Suprapubic skin (tissue), 4 donors: ENCODE measurements at regions not wholly inside any gene's neighbourhood (a gene's known extent, or its start where the extent isn't known, plus 50 kb on each side); places are given as distances from the start of the nearest gene placed in this dataset.
"Not testable (repeated sequence)": the region's sequence is repeated elsewhere in the genome, so short reads cannot be mapped to it uniquely, and the experiment has no call there.

ENCODE experiments used
- DNase-seq, 2 donors: peaks; one replicate each; pipeline ENCODE4 v3.0.0-alpha.2; 2019; ENCODE audit warnings: low spot score in 2 of 2
- H3K27ac ChIP-seq: fragments of 200-600 bp; sonication (generic); one replicate; pipeline ENCODE4 v1.5.1; 2019
- H3K27me3 ChIP-seq: fragments of 200-600 bp; sonication (generic); one replicate; pipeline ENCODE4 v1.5.1; 2019
- H3K36me3 ChIP-seq: fragments of 200-600 bp; sonication (generic); one replicate; pipeline ENCODE4 v1.5.1; 2019
- H3K4me1 ChIP-seq: fragments of 200-600 bp; sonication (generic); one replicate; pipeline ENCODE4 v1.5.1; 2019
- H3K4me3 ChIP-seq: fragments of 200-600 bp; sonication (generic); one replicate; pipeline ENCODE4 v1.5.1; 2019; ENCODE audit warnings: mild to moderate bottlenecking
- H3K9me3 ChIP-seq: fragments of 200-600 bp; sonication (generic); one replicate; pipeline ENCODE4 v1.5.1; 2019
- CTCF ChIP-seq, 2 donors: fragments of 200-600 bp in 1 of 2; fragments of 450-650 bp in 1 of 2; sonication (generic) in 1 of 2; IDR thresholded peaks; one replicate each; pipeline ENCODE4 v1.5.1; 2016 to 2019; ENCODE audit warnings: antibody characterized with exemption in 2 of 2, mild to moderate bottlenecking in 1 of 2, moderate library complexity in 1 of 2
- EP300 ChIP-seq: sonication (generic); formaldehyde crosslinking; IDR thresholded peaks from one replicate; pipeline ENCODE4 v1.6.1; 2017; ENCODE audit warnings: antibody characterized with exemption
- POLR2A ChIP-seq, 2 donors: fragments of 450-650 bp; IDR thresholded peaks; one replicate each; pipeline ENCODE4 v1.6.1; 2017; ENCODE audit warnings: antibody characterized with exemption in 2 of 2, mild to moderate bottlenecking in 2 of 2, moderate library complexity in 2 of 2
- POLR2AphosphoS5 ChIP-seq, 3 donors: sonication (generic); formaldehyde crosslinking; IDR thresholded peaks; one replicate each; pipeline ENCODE4 v1.6.1; 2017; ENCODE audit warnings: antibody characterized with exemption in 3 of 3
- WGBS: methylation state at CpG from one replicate; pipeline ENCODE4 v1.1.5; 2018; 5-methylcytosine and 5-hydroxymethylcytosine counted together

DNA sequence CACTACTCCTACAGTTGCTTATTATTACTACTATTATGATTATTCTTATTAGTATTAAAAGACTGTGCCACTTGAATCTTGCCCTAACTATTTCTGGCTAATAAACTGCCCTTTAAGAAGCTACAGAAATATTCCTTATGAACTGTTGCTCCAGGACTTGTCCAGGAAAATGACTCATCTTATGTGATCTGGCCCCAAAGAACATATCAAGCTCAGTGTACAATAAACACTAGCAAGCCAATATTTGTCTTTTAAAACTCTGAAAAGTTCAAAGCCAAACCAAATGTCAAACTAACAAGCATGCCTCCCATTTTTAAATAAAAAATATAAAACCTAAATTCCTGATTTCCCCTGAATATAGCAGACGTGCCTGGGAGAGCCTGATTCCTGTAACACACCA lies 88.7 kb upstream of the SIM2 start:
- Histone ChIP-seq H3K9me3 (no peaks in the 10 kb centered on the region), H3K4me1 (no peaks in the 10 kb centered on the region), H3K4me3 (no peak overlapping the region), H3K36me3 (no peaks in the 10 kb centered on the region), H3K27ac (no peak overlapping the region), H3K27me3 (peaks cover 54% of the 10 kb centered on the region)
- no peak for TF ChIP-seq POLR2AphosphoS5 (IDR thresholded peaks at IDR 0.05)
- TF ChIP-seq EP300 = no peak
- no peak for TF ChIP-seq POLR2A (IDR thresholded peaks at IDR 0.05)
- TF ChIP-seq CTCF (IDR thresholded peaks at IDR 0.05) = no peak
- no peak for DNase-seq
- 59% methylated on average over 1 of the region's 1 CpG for WGBS

DNA sequence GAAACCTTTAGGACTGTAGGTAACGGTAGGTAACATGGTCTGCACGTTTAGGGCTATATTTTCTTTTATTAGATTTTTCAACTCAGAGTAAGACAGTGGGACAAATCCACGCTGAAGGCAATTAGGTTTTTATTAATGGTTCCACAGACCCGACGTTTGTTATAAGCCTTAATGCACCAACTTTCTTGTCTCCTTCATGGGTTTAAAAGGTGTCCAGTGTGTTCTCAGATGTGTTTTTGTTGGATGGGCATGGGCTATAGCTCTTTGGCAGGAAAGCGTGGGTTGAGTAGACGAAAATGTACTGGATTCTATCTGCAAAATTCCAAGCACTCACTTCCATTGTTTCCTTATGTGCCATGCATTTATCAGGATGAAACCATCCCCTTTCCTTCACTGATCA lies 88.0 kb upstream of the SIM2 start:
- no peak overlapping the region for H3K4me3 ChIP-seq
- peaks cover 54% of the 10 kb centered on the region for H3K27me3 ChIP-seq
- no peaks in the 10 kb centered on the region for H3K9me3 ChIP-seq
- no peaks in the 10 kb centered on the region for H3K36me3 ChIP-seq
- H3K27ac ChIP-seq = no peak overlapping the region
- DNase-seq = no peak
- TF ChIP-seq POLR2A (IDR thresholded peaks at IDR 0.05) (no peak), POLR2AphosphoS5 (IDR thresholded peaks at IDR 0.05) (no peak), EP300 (no peak), CTCF (IDR thresholded peaks at IDR 0.05) (no peak)
- H3K4me1 ChIP-seq = no peaks in the 10 kb centered on the region
- WGBS = 81% methylated on average over 7 of the region's 7 CpGs

DNA sequence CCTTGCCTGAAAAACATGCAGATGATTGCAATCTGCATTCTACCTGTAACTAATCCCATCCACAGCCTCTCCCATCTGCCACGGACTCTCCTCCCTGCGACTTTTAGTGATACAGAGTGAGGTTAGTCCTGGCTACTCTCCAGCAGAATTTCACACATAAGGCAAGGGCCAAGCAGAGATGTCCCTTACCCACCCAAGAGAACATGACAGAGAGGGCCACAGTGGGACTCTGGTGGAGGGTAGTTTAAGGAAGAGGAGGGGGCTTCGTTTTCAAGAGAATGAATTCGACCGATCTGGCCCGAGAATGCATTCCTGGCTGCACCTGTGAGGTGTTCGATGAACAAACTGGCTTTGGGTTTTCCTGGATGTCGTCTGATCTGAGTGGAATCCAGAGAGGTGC lies 87.5 kb upstream of the SIM2 start:
- 83% methylated on average over 8 of the region's 8 CpGs for WGBS
- no peak for DNase-seq
- TF ChIP-seq POLR2A (IDR thresholded peaks at IDR 0.05) (no peak), POLR2AphosphoS5 (IDR thresholded peaks at IDR 0.05) (no peak), EP300 (no peak), CTCF (IDR thresholded peaks at IDR 0.05) (no peak)
- no peak overlapping the region for H3K27ac ChIP-seq
- no peaks in the 10 kb centered on the region for H3K9me3 ChIP-seq
- H3K36me3 ChIP-seq = no peaks in the 10 kb centered on the region
- H3K4me3 ChIP-seq = no peak overlapping the region
- peaks cover 54% of the 10 kb centered on the region for H3K27me3 ChIP-seq
- H3K4me1 ChIP-seq = no peaks in the 10 kb centered on the region

GRCh38 chr21:36613059-36613458 lies 85.9 kb upstream of the SIM2 start:
- TF ChIP-seq EP300 = no peak
- TF ChIP-seq POLR2A (IDR thresholded peaks at IDR 0.05) = no peak
- no peak for TF ChIP-seq CTCF (IDR thresholded peaks at IDR 0.05)
- no peak for TF ChIP-seq POLR2AphosphoS5 (IDR thresholded peaks at IDR 0.05)
- WGBS = 83% methylated on average over 10 of the region's 10 CpGs
- Histone ChIP-seq H3K9me3 (no peaks in the 10 kb centered on the region), H3K27me3 (peaks cover 47% of the 10 kb centered on the region), H3K36me3 (no peaks in the 10 kb centered on the region), H3K4me3 (no peak overlapping the region), H3K27ac (no peak overlapping the region), H3K4me1 (no peaks in the 10 kb centered on the region)
- no peak for DNase-seq

GRCh38 chr21:36613554-36613953 lies 85.4 kb upstream of the SIM2 start:
- TF ChIP-seq POLR2AphosphoS5 (IDR thresholded peaks at IDR 0.05) = no peak
- no peak for TF ChIP-seq POLR2A (IDR thresholded peaks at IDR 0.05)
- Histone ChIP-seq H3K4me3 (no peak overlapping the region), H3K27ac (no peak overlapping the region), H3K9me3 (no peaks in the 10 kb centered on the region), H3K27me3 (peaks cover 47% of the 10 kb centered on the region), H3K4me1 (no peaks in the 10 kb centered on the region), H3K36me3 (no peaks in the 10 kb centered on the region)
- DNase-seq = no peak
- WGBS = 92% methylated on average over 3 of the region's 3 CpGs

DNA sequence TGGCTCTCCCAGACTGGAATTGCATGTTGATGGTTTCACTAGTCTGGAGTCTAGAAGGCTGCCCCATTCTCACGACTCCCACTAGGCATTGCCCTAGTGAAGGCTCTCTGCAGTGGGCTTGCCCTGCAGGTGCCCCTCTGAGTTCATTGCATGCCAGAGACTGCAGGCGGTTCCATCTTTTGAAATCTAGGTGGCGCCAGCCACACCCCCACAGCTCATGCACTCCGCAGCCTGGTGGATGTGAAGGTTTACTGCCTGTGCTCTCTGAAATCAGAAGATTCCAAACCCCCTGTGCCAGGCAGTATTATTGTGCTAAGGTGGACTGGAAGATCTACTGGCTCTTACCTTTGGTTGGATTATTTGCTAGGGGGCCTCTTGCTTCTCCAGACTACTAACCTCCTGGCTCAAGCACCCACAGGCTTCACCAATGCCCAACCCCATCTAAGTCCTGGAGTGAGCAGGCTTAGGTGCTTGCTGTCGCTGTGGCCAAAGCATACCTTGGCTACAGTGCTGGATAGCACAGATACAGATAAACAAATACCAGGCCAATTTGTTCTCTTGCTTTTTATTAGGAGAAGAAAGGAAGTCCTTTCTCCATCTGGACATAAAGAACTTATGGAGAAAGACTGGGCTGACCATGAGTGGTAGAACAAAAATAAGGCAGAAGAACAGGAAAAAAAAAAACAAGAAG lies 83.5 kb upstream of the SIM2 start:
- H3K9me3 ChIP-seq = no peaks in the 10 kb centered on the region
- no peaks in the 10 kb centered on the region for H3K4me1 ChIP-seq
- no peak for TF ChIP-seq CTCF (IDR thresholded peaks at IDR 0.05)
- TF ChIP-seq EP300 = no peak
- TF ChIP-seq POLR2AphosphoS5 (IDR thresholded peaks at IDR 0.05) = no peak
- no peak for TF ChIP-seq POLR2A (IDR thresholded peaks at IDR 0.05)
- H3K27me3 ChIP-seq = peaks cover 47% of the 10 kb centered on the region
- DNase-seq = no peak
- WGBS = 86% methylated on average over 4 of the region's 5 CpGs
- H3K36me3 ChIP-seq = no peaks in the 10 kb centered on the region
- H3K4me3 ChIP-seq = no peak overlapping the region
- H3K27ac ChIP-seq = no peak overlapping the region

DNA sequence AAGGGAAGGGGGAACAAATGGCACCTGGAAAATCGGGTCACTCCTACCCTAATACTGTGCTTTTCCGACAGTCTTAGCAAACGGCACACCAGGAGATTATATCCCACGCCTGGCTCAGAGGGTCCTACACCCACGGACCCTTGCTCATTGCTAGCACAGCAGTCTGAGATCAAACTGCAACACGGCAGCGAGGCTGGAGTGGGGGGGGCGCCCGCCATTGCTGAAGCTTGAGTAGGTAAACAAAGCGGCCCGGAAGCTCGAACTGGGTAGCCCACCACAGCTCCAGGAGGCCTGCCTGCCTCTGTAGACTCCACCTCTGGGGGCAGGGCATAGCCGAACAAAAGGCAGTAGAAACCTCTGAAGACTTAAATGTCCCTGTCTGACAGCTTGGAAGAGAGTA lies 82.1 kb upstream of the SIM2 start:
- DNase-seq, H3K36me3 ChIP-seq, H3K4me1 ChIP-seq, H3K4me3 ChIP-seq, H3K27ac ChIP-seq, H3K9me3 ChIP-seq: not testable (repeated sequence)
- WGBS = 95% methylated on average over 12 of the region's 13 CpGs
- peaks cover 38% of the 10 kb centered on the region for H3K27me3 ChIP-seq

DNA sequence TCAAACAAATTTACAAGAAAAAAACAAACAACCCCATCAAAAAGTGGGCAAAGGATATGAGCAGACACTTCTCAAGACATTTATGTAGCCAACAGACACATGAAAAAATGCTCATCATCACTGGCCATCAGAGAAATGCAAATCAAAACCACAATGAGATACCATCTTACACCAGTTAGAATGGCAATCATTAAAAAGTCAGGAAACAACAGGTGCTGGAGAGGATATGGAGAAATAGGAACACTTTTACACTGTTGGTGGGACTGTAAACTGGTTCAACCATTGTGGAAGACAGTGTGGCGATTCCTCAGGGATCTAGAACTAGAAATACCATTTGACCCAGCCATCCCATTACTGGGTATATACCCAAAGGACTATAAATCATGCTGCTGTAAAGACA lies 77.1 kb upstream of the SIM2 start:
- DNase-seq, H3K4me1 ChIP-seq, H3K27me3 ChIP-seq, H3K36me3 ChIP-seq, H3K4me3 ChIP-seq, H3K9me3 ChIP-seq, H3K27ac ChIP-seq: not testable (repeated sequence)
- WGBS = 82% methylated on average over 1 of the region's 1 CpG
